Testis (tissue), 2 donors: ENCODE measurements at regions not wholly inside any gene's neighbourhood (a gene's known extent, or its start where the extent isn't known, plus 50 kb on each side); places are given as distances from the start of the nearest gene placed in this dataset.

Experiments
- CTCF ChIP-seq, 3 experiments: fragments of 450-650 bp in 2 of 3; fragments of 200-600 bp in 1 of 3; sonication (generic) in 1 of 3; IDR thresholded peaks; one replicate each; pipeline ENCODE4 v1.5.1; 2016 to 2019; ENCODE audit warnings: antibody characterized with exemption in 3 of 3, mild to moderate bottlenecking in 2 of 3, moderate library complexity in 1 of 3
- POLR2A ChIP-seq: fragments of 450-650 bp; IDR thresholded peaks from one replicate; pipeline ENCODE4 v1.6.1; 2017; ENCODE audit warnings: antibody characterized with exemption, mild to moderate bottlenecking, moderate library complexity

- TF ChIP-seq CTCF (IDR thresholded peaks at IDR 0.05), result no peak
- no peak for TF ChIP-seq POLR2A
Measured at GRCh38 chr2:30361751-30362394, 85.2 kb upstream of the LCLAT1 start.
